ENCODE measurements at regions not wholly inside any gene's neighbourhood (a gene's known extent, or its start where the extent isn't known, plus 50 kb on each side); places are given as distances from the start of the nearest gene placed in this dataset.

DNA sequence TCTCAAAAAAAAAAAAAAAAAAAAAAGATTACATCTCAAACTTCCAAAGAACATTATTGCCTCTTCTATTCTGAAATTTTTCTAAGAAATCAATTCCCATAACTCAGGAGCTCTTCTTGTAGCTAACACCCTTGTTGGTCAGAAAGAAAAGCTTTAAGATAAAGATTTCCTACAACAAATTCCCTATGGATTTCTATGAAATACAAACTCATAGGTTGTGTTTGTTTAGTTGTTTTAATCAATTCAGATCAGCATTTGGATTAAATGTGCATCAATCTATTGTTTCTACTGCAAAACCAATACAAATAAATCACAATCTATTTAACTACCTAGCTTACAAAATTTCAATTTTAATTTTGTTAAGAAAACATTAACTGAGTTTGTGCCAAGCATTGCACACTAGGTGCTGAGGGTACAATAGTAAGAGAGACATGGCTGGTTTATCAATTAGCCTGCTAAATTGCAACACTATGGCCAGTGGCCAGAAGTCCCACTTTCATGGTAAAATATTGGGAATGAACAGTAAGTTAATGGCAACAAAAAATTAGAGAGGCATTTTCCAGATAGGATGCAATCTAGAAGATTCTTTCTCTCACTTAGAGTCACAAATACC, 80.2 kb upstream of the MYCN start:
- Histone ChIP-seq H3K4me2 (ENCODE audit: low read depth, low read length) (no peak overlapping the region), H2AFZ (ENCODE audit: low read length) (no peak overlapping the region), H3F3A (ENCODE audit: insufficient read depth, low read length) (no peaks in the 10 kb centered on the region), H3K79me2 (ENCODE audit: low read length) (no peaks in the 10 kb centered on the region), H3K9me2 (replicated peaks; ENCODE audit: insufficient read depth, low read length) (no peaks in the 10 kb centered on the region), H3K27ac (ENCODE audit: low read length) (no peak overlapping the region), H3K9ac (ENCODE audit: low read length) (no peak overlapping the region), H3K36me3 (replicated peaks; ENCODE audit: insufficient read depth, low read length) (no peaks in the 10 kb centered on the region), H3K9me3 (replicated peaks; ENCODE audit: insufficient read depth, low read length) (no peaks in the 10 kb centered on the region), H4K20me1 (ENCODE audit: insufficient read depth, low read length) (no peaks in the 10 kb centered on the region), H3K4me1 (ENCODE audit: low read length) (no peaks in the 10 kb centered on the region), H3K27me3 (replicated peaks; ENCODE audit: insufficient read depth, low read length) (no peaks in the 10 kb centered on the region), H3K4me3 (ENCODE audit: low read length) (no peak overlapping the region)
- TF ChIP-seq EZH2phosphoT487 (IDR thresholded peaks at IDR 0.05; ENCODE audit: low read length) (no peak), EZH2 (optimal IDR thresholded peaks at IDR 0.05; ENCODE audit: low read depth, low read length) (no peak)
- TF ChIP-seq, protein P1, sequence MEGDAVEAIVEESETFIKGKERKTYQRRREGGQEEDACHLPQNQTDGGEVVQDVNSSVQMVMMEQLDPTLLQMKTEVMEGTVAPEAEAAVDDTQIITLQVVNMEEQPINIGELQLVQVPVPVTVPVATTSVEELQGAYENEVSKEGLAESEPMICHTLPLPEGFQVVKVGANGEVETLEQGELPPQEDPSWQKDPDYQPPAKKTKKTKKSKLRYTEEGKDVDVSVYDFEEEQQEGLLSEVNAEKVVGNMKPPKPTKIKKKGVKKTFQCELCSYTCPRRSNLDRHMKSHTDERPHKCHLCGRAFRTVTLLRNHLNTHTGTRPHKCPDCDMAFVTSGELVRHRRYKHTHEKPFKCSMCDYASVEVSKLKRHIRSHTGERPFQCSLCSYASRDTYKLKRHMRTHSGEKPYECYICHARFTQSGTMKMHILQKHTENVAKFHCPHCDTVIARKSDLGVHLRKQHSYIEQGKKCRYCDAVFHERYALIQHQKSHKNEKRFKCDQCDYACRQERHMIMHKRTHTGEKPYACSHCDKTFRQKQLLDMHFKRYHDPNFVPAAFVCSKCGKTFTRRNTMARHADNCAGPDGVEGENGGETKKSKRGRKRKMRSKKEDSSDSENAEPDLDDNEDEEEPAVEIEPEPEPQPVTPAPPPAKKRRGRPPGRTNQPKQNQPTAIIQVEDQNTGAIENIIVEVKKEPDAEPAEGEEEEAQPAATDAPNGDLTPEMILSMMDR (IDR thresholded peaks at IDR 0.05; ENCODE audit: low read length) = no peak
- no peak for DNase-seq

GRCh38 chr2:15860760-15861159, 79.6 kb upstream of the MYCN start:
- TF ChIP-seq, protein P1 (IDR thresholded peaks at IDR 0.05; ENCODE audit: low read length) = no peak
- no peak for TF ChIP-seq EZH2phosphoT487 (IDR thresholded peaks at IDR 0.05; ENCODE audit: low read length)
- no peak for TF ChIP-seq EZH2 (optimal IDR thresholded peaks at IDR 0.05; ENCODE audit: low read depth, low read length)
- Histone ChIP-seq H3K27me3 (replicated peaks; ENCODE audit: insufficient read depth, low read length) (no peaks in the 10 kb centered on the region), H3K9me2 (replicated peaks; ENCODE audit: insufficient read depth, low read length) (no peaks in the 10 kb centered on the region), H3K36me3 (replicated peaks; ENCODE audit: insufficient read depth, low read length) (no peaks in the 10 kb centered on the region), H2AFZ (ENCODE audit: low read length) (no peak overlapping the region), H3K4me1 (ENCODE audit: low read length) (no peaks in the 10 kb centered on the region), H3K79me2 (ENCODE audit: low read length) (no peaks in the 10 kb centered on the region), H3K9me3 (replicated peaks; ENCODE audit: insufficient read depth, low read length) (no peaks in the 10 kb centered on the region), H3F3A (ENCODE audit: insufficient read depth, low read length) (no peaks in the 10 kb centered on the region), H3K4me3 (ENCODE audit: low read length) (no peak overlapping the region), H3K9ac (ENCODE audit: low read length) (no peak overlapping the region), H3K27ac (ENCODE audit: low read length) (no peak overlapping the region), H4K20me1 (ENCODE audit: insufficient read depth, low read length) (no peaks in the 10 kb centered on the region), H3K4me2 (ENCODE audit: low read depth, low read length) (no peak overlapping the region)
- no peak for DNase-seq

GRCh38 chr2:15861172-15861822, 79.1 kb upstream of the MYCN start:
- H3K36me3 ChIP-seq (replicated peaks; ENCODE audit: insufficient read depth, low read length) = no peaks in the 10 kb centered on the region
- H3K4me2 ChIP-seq (ENCODE audit: low read depth, low read length) = no peak overlapping the region
- no peak for DNase-seq
- H3K9me3 ChIP-seq (replicated peaks; ENCODE audit: insufficient read depth, low read length) = no peaks in the 10 kb centered on the region
- H4K20me1 ChIP-seq (ENCODE audit: insufficient read depth, low read length) = no peaks in the 10 kb centered on the region
- TF ChIP-seq EZH2 (optimal IDR thresholded peaks at IDR 0.05; ENCODE audit: low read depth, low read length) (no peak), EZH2phosphoT487 (IDR thresholded peaks at IDR 0.05; ENCODE audit: low read length) (no peak)
- TF ChIP-seq, protein P1 (IDR thresholded peaks at IDR 0.05; ENCODE audit: low read length) = no peak
- no peaks in the 10 kb centered on the region for H3K9me2 ChIP-seq (replicated peaks; ENCODE audit: insufficient read depth, low read length)
- no peak overlapping the region for H3K9ac ChIP-seq (ENCODE audit: low read length)
- no peaks in the 10 kb centered on the region for H3K27me3 ChIP-seq (replicated peaks; ENCODE audit: insufficient read depth, low read length)
- H3K4me1 ChIP-seq (ENCODE audit: low read length) = no peaks in the 10 kb centered on the region
- no peak overlapping the region for H2AFZ ChIP-seq (ENCODE audit: low read length)
- no peak overlapping the region for H3K27ac ChIP-seq (ENCODE audit: low read length)
- H3F3A ChIP-seq (ENCODE audit: insufficient read depth, low read length) = no peaks in the 10 kb centered on the region
- no peaks in the 10 kb centered on the region for H3K79me2 ChIP-seq (ENCODE audit: low read length)
- H3K4me3 ChIP-seq (ENCODE audit: low read length) = no peak overlapping the region
